Ovary (tissue), 1 donor: ENCODE measurements at regions not wholly inside any gene's neighbourhood (a gene's known extent, or its start where the extent isn't known, plus 50 kb on each side); places are given as distances from the start of the nearest gene placed in this dataset.

Source experiments
- EP300 ChIP-seq: sonication (generic); formaldehyde crosslinking; IDR thresholded peaks from one replicate; pipeline ENCODE4 v1.6.1; 2017; ENCODE audit warnings: antibody characterized with exemption
- POLR2A ChIP-seq: fragments of 450-650 bp; IDR thresholded peaks from one replicate; pipeline ENCODE4 v1.6.1; 2017; ENCODE audit warnings: antibody characterized with exemption, mild to moderate bottlenecking, moderate library complexity

DNA sequence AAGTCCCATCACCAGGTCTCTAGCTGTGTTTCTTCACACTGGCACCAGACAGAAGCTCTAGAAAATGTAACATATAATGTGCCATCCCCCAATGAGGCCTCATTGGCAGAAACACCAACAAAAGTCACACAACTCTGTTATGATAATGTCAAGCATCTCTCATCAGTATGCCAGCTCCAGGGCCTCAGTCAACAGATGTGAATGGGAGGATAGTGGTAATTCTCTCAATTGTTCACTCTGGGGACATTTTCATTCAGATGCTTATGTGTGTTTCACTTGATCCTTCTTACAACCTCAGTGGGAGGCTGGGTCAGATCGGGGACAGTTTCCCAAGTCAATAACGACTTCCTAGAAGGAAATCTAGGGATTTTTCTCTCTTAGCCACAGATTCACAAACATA is 57.5 kb upstream of the SCOC start:
- TF ChIP-seq POLR2A (no peak), EP300 (no peak)
